ENCODE measurements at regions not wholly inside any gene's neighbourhood (a gene's known extent, or its start where the extent isn't known, plus 50 kb on each side); places are given as distances from the start of the nearest gene placed in this dataset.

DNA sequence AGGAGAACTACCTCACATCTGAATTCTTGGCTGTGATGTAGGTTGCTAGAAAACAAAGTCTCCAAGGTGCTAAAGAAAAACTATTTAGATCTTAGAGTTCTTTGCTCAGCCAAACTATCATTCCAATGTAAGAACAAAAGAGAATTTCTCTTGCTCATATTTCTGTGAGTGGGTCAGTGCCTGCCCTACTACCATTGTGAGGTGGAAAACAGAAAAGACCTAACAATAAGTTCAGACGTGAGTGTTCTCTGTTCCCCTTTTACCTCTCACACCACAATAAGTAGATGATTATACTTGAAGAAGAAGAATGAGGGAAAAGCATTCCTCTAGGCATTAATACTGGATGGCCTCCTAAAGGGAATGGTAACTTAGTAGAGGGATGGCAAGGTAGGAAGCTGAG, 187.4 kb upstream of the KITLG start:
- DNase-seq (ENCODE audit: low read depth) = no peak

DNA sequence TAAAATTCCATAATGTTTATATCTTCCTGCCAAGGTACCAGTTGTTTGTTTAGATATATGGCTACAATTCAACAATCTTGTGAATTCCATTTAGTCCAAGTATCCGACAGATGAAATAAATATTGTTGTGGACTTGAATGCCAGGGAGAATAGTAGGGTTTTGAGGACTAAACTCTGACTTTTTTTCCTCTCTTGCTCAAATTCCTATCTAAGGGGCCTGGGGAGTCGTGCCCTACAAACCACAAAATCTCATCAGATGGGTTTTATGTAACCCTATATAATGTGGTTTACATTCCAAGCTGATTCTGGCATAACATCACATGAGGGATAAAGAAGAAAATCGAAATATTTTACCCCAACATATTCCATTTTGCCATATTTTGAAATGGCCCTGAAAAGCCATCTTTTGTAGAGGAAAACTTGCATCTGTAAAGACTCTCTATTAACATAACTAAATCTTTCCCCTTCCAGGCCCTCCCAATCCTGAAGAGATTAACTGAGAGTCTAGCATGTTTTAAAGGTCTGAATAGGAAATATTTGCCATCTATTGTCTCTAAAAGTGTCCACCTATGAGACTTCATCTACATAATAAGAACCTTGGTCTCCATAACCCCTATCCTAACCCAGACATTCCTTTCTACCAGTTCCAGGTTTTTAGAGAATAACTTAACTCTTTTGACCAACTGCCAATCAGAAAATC, 184.7 kb upstream of the KITLG start:
- peak; percentile 32 for DNase-seq (ENCODE audit: low read depth)

DNA sequence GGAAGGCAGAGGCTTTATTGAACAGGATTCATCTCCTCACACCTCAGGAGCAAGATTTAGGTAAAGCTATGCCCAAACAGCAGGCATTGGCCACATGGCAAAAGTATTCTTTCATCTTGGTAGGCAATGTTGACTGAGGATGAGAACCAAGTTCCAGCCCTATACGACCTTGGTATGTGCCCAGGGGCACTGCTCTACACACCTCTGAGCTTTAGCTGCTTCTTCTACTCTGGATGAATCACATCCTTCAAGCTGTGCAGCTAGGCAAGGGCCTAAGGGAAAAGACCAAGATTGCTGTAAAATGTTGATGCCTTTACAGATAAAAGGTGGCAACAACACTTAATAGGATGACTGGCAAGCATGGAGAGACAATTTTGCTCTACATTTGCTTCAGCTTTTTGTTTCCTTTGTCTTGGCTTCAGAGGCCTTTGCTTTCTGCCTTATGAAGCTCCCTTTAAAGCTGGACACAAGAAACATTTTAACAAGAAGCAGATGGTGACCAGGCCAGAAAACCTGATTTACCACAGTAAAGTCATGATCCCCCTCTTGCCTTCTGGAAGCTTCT, 183.3 kb upstream of the KITLG start:
- no peak for DNase-seq (ENCODE audit: low read depth)

DNA sequence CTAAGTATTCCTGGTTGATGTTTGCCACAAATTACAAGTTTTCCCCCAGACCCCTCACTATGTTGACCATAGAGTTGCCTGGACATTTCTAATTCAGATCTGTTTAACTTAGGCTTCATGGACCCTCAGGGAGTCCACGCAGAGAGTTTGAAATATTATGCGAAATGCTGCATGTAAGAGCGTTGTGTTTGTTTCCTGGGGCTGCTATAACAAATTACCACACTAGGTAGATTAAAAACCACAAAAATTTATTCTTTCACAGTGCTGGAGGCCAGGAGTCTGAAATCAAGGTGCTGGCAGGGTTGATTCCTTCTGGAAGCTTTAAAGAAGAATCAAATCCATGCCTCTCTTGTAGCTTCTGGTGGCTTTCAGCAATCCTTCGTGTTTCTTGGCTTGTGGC, 177.9 kb upstream of the KITLG start:
- no peak for DNase-seq (ENCODE audit: low read depth)

DNA sequence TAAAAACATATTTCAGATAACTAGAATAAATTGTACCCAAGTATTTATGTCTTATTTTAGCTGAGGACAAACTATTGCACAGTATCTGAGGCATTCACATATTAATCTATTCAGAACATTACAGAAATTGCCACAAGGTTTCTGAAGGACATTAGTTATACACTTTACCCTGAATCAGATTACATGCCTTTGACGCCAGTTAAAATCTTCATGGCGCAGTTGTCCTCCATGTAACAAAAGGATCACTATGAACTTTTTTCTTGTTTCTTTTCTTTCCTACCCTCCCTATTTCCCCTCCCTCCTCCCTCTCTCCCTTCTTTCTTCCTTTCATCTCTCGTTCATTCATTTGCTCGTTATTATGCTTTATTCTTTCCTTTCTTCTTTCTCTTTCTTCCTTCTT, 176.6 kb upstream of the KITLG start:
- DNase-seq (ENCODE audit: low read depth) = no peak

DNA sequence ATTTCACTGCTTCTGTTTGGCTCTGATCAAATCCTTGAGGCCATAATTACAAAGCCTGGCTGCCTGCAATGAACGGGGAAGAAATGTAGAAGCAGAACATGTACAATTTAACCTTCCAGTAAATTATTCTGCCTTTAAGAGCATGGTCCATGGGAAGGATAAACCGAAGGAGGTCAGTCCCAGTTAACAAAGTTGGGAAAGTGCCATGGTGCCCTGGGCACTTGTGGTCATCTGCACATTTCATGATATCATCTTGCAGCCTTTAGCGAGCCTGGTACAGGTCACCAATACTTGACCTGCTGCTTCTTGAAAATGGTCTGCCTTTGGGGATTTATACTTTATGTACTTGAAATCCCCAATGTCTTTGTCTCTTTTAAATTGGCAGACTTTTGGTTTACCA, 175.9 kb upstream of the KITLG start:
- peak; percentile 47 for DNase-seq (ENCODE audit: low read depth)

DNA sequence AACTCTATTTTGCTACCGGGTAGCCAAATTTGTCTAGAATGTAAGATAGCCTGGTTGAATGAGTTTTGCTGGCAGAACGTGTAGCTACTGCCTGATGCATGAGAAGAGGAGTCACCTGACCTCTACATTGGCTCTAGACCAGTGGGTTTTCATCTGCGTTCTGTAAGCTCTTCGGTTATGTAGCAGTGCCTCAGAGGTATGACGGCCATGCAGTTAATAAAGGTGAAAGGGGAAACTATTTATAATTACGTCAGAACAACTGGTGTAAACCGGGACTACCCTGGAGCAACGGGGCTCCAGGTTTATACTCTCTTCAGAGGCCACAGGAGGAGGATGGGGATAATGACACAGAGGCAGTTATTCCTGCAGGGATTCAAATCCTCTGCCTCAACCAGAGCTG, 173.4 kb upstream of the KITLG start:
- DNase-seq (ENCODE audit: low read depth) = no peak

DNA sequence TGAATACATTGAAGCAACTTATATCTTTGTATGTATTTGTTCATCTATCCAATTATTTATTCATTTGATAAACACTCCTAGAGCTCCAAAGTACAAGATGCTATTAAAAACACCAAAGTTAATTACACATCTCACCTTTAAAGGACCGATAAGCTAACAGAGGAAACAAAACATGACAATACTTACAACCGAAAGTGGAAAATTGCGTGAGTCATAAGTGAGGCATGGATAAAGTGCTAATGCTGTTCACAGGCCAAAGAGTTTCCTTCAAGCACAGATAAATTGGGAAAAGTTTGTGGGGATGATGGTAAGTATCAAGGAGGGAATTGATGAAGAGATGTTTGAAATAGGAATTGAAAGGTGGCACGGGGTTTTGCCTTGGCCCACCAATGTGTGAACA, 172.8 kb upstream of the KITLG start:
- no peak for DNase-seq (ENCODE audit: low read depth)

DNA sequence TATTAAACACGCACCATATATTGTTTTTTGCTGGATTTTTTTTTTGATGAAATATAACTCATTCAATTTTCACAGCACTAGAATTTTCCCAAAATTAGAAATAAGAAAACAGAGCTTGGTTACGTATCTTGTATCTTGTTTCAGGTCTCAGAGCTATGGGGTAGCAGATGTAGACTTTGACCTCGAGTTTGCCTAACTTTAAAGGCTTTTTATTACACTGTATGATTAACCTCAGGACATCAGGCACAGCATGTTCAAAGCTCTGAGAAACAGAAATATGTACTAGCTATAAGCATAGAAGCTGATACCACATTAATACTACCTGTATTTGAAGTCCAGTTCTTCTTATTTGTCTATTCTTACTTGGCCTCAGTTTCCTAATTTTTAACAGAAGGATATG, 171.9 kb upstream of the KITLG start:
- no peak for DNase-seq (ENCODE audit: low read depth)

DNA sequence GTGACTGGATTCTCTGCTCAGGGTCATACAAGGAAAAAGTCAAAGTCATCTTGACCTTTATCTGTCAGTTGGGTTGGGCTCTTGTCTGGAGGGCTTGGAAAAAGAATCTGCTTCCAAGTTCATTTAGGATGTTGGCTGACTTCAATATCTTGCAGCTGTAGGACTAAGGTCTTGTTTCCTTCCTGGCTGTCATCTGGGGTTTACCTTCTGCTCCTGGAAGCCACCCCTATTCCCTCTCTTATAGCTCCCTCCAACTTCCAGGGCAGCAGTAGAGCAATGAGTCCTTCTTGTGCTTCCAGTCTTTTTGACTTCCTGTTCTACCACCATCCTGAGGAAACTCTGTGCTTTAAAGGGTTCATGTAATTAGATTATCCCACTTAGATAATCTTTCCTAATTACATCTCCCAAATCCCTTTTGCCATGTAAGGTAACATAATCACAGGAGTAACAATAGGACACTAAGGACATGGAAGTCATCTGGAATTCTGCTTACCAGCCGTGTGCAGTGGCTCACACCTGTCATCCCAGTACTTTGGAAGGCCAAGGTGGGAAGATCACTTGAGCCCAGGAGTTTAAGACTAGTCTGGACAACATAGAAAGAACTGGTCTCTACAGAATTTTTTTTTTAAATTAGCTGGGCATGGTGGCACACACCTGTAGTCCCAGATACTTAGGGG, 170.7 kb upstream of the KITLG start:
- DNase-seq (ENCODE audit: low read depth) = no peak

DNA sequence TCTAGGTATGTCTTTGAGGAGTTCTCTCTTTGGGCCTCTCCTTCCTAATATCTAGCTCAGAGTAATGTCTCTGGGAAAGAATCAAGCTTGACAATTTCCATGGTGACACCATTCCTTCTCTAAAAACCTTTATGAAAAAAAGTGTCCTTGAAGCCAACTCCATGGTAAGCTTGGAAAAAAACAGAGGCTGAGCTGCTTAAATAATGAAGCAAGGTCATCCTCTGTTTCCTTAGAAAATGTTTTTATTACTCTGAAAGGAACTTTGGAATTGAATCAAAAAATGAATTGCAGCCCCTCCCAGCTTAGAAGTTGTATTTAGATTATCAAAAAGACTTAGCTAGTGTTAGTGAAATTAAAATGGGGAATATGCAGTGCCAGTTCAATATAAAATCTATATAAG, 166.1 kb upstream of the KITLG start:
- no peak for DNase-seq (ENCODE audit: low read depth)

DNA sequence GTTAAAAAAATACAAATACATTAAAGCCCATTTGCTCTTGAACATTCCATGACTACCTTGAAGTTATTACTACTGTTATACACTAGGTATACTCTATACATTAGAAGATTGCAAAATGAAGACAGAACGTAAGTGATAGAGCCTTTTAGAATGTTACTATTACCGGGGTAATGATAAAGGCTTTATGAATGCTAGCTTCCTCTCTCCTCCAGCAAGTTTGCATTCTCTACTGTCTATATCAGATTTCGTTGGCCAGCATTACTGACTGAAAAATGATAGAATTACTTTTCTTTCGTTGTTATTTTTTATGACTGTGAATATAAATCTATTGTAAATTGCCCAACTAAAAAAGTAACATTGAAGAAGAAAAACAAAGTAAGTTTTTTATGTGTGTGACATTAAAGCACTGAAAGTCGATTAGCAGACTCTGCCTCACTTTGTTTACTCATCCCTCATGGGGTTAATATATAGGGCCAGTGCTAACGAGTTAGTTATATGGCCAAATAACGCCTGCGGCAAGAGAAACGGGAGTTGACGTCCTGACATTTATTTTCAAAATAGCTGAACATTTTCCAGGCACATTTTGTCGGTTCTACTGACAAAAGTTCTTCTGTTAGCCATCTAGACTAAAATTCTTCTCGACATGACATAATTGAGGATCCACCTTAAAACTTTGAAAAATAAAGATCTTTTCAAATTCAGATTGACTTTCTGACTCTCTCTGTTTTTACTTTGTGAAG, 163.8 kb upstream of the KITLG start:
- no peak for DNase-seq (ENCODE audit: low read depth)

DNA sequence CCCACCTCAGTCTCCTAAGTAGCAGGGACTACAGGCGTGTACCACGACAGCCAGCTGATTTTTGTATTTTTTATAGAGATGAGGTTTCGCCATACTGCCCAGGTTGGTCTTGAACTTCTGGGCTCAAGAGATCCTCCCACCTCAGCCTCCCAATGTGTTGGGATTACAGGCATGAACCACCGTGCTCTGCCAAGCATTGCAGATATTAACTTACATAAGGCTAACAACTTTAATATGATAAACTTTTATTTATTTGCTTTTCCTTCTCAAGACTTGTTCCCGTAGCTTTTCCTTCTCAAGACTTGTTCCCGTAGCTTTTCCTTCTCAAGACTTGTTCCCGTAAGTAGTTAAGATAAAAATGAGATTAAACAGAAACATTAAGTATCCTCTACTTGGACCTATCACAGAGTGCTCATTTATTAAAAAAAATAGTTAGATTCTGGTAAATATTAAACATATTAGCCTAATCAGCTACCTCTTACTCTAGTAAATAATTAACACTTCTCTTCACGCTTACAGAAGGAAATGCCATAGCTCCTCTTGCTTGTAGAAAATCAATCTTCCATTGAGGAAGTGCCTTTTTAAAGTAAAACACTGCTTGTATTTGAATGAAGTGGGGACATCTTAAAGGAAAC, 157.7 kb upstream of the KITLG start:
- no peak for DNase-seq (ENCODE audit: low read depth)

DNA sequence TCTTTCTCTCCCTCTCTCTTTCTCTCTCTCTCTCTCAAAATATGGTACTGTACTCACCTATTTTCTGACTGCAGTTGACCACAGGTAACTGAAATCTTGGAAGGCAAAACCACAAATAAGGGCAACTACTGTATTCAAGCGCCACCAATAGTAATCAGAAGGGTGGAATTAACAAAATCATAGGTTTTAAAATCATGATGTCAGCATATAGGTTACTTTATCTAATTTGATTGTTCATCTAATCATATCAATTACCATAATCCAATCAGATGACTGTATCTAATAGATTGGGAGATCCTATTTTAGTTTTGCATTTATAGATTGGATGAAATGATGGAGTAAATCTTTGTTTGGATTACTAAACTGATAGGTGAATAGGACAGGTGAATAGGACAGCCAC, 155.8 kb upstream of the KITLG start:
- no peak for DNase-seq (ENCODE audit: low read depth)

DNA sequence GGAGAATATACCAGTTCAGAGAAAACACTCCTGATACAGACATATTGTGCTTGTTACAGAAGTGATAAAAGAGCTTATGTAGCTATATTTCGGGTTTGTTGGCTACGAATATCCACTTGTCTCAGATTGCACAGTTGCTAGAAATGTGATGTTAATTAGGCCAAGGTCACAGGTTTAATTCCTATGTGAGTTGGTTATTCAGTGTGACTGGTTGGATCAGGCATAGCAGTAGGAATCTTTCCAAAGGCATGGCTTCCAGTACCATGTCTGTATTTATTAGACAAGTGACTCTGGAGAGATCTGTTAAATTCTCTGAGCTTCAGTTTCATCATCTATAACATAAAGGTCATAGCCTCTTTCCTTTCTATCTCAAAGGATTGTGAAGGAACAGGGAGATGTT, 152.7 kb upstream of the KITLG start:
- no peak for DNase-seq (ENCODE audit: low read depth)

DNA sequence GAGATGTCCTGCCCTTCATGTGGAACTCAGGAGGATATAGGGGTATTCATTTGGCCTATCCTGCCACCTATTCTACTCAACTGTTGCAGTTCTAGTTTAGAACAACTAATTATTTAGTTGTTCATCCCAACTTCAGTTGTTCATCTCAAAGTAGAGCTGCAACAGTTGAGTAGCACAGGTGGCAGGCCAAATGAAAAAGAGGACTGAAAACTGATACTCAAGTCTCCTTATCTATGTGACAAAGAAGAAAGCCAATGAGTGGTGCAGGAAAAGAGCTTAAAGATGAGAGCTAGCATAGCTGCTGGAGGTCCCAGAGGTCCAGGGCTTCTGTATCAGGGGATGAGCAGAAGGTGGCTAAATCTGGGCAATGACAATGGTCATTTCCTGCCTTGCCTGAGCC, 148.9 kb upstream of the KITLG start:
- DNase-seq (ENCODE audit: low read depth) = no peak

DNA sequence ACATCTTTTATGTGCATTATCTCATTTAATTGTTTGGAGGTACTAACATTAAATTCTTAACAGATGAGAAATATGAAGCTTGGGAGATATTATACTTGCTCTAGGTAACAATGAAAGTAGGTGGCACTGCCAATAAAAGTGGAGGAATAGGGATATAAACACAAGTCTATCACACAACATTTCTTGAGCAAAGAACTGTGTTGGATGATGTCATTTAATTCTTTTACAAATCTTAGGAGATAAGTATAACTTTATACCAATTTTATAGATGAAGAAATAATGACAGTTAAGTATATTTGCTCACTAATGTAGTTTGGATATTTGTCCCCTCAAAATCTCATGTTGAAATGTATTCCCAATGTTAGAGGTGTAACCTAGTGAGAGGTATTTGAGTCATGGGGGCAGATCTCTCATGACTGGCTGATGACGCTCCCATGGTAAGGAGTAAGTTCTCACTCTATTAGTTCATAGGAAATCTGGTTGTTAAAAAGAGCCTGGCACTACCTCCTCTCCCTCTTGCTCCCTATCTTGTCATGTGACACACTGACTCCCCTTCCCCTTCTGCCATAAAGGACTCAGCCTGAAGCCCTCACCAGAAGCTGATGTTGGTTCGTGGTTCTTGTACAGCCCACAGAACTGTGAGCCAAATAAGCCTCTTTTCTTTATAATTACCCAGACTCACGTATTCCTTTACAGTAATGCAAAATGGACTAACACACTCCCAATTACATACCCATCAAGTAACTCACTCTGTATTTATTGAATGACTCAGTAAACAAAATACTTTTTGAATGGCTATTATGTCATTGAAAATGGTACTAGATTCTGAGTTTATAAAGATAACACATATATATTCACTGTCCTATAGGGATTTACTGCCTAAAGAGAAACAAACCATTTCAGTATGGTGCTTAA, 146.8 kb upstream of the KITLG start:
- DNase-seq (ENCODE audit: low read depth) = no peak

DNA sequence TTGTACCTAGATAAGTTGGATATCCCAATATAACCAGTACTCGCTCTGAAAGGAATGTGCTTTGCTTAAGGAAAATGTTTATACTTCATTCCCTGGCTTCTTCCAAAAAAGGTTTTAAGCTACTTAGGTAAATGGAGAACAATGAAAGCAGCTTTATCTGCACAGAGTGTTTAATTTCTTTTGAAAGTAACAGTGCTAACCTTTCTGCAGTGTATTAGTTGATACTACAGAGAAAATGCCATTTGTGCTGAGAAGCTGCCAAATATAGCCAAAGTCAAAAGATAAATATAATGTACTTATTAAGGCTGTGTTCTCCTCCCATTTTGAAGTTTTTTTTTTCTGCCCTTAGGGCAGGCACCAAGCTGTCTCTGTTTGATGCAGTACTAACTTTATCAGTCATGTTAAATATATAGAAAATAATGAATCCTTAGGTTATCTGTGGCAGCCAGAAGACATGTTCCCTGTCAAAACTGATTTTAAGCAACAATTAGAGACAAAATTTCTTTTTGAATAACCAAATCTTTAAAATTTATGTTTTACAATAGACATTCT, 145.4 kb upstream of the KITLG start:
- no peak for DNase-seq (ENCODE audit: low read depth)

DNA sequence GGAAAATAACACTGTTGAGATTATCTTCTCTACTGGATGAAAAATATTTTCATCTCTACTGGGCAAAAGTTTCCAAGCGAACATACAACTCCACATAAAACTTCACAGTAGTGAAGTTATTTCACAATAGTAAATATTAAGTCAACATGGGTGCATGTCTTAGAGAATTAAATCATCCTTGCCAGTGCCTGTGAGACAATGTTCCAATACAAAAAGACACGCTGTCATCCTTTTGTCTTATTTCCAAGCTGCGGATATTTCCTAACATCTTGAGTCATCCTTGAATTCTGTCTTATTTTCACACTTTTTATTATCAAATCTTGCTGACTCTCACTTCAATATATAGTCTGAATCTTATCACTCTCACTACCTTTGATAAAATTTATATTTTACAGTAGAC, 142.9 kb upstream of the KITLG start:
- peak; percentile 37 for DNase-seq (ENCODE audit: low read depth)

Measured in myocyte (in vitro differentiated cells).